ENCODE measurements at regions not wholly inside any gene's neighbourhood (a gene's known extent, or its start where the extent isn't known, plus 50 kb on each side); places are given as distances from the start of the nearest gene placed in this dataset.

DNA sequence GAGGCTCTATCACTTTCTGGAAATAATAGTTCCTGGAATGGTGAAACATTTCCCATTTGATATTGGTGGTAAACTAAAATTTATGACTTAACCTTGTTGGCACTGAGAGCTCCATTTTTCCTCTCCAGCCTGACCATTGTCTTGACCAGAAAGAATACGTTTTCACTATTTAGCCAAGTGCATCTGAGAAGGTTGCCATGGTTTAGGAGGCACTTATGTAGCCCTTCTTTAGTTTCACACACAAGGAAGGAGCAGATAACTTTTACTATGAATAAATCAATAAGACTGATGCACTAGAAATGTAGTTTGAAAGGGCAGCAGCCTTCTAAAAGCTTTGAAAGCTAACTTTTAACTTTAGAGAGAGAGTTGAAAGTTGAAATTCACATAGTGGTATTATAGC lies 1045.5 kb upstream of the CDH6 start:
- TF ChIP-seq CTCF (IDR thresholded peaks at IDR 0.05) = no peak
- no peak for TF ChIP-seq POLR2AphosphoS5 (IDR thresholded peaks at IDR 0.05)
